OCI-LY3 (cell line): ENCODE measurements at regions not wholly inside any gene's neighbourhood (a gene's known extent, or its start where the extent isn't known, plus 50 kb on each side); places are given as distances from the start of the nearest gene placed in this dataset.

Experiments used
- EZH2phosphoT487 ChIP-seq: fragments of 200-600 bp; shearing (Covaris generic); IDR thresholded peaks from 2 replicates; pipeline ENCODE4 v1.6.1; 2018; ENCODE audit warnings: antibody characterized with exemption, mixed run types, low read depth
- TF ChIP-seq, protein P1 (sequence below): fragments of 200-600, 300-600 bp; sonication (generic); IDR thresholded peaks from 2 replicates; pipeline ENCODE4 v1.5.1; 2014; ENCODE audit warnings: antibody characterized with exemption, low read length, low read depth

DNA sequence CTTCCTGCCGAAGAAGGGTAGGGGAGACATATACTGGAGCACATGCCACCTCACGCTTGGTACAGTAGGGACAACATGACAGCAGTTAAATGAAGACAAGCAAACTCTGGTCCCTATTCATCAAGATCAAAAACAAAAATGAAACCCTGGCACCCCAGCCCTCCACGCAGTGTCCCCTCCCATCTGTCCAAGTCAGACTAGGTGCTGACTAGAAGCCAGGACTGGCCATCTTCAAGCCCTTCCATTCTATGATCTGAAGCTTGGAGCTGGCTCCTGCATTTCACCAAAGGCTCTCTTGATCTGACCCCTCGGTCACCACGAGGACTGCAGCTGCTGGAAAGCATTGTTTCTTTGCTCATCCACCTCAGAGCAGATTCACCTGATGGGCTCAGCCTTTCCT, 158.9 kb upstream of the GGTLC1 start:
- TF ChIP-seq EZH2phosphoT487: no peak
- TF ChIP-seq, protein P1, sequence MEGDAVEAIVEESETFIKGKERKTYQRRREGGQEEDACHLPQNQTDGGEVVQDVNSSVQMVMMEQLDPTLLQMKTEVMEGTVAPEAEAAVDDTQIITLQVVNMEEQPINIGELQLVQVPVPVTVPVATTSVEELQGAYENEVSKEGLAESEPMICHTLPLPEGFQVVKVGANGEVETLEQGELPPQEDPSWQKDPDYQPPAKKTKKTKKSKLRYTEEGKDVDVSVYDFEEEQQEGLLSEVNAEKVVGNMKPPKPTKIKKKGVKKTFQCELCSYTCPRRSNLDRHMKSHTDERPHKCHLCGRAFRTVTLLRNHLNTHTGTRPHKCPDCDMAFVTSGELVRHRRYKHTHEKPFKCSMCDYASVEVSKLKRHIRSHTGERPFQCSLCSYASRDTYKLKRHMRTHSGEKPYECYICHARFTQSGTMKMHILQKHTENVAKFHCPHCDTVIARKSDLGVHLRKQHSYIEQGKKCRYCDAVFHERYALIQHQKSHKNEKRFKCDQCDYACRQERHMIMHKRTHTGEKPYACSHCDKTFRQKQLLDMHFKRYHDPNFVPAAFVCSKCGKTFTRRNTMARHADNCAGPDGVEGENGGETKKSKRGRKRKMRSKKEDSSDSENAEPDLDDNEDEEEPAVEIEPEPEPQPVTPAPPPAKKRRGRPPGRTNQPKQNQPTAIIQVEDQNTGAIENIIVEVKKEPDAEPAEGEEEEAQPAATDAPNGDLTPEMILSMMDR: no peak
